Calu3 (cell line): ENCODE measurements at regions not wholly inside any gene's neighbourhood (a gene's known extent, or its start where the extent isn't known, plus 50 kb on each side); places are given as distances from the start of the nearest gene placed in this dataset.

ENCODE experiments used
- BruUV-seq: library from RNA; stranded (reverse); fragments of 400-500 nt; replicated peaks from 2 replicates; lab custom pipeline; 2021; lab: Mats Ljungman, UMichigan
- CTCF ChIA-PET: fragments of 300-600 bp; sonication (Branson Sonifier 250); formaldehyde crosslinking; loops from one replicate; lab custom pipeline; 2022; ENCODE audit warnings: antibody characterized with exemption; lab: Charles Lee
- DNase-seq: peaks from one replicate; pipeline ENCODE4 v3.0.0; 2022
- H3K27ac Mint-ChIP-seq: one replicate; pipeline ENCODE4 v1.8.0; 2022; ENCODE audit warnings: mixed read lengths; ENCODE audit not compliant: unreplicated experiment
- H3K27me3 Mint-ChIP-seq: one replicate; pipeline ENCODE4 v1.8.0; 2022; ENCODE audit warnings: mixed read lengths; ENCODE audit not compliant: unreplicated experiment
- H3K36me3 Mint-ChIP-seq: one replicate; pipeline ENCODE4 v1.8.0; 2022; ENCODE audit warnings: mild to moderate bottlenecking, moderate library complexity, mixed read lengths; ENCODE audit not compliant: insufficient read depth, unreplicated experiment
- H3K4me1 Mint-ChIP-seq: one replicate; pipeline ENCODE4 v1.8.0; 2022; ENCODE audit warnings: mild to moderate bottlenecking, low read depth, mixed read lengths; ENCODE audit not compliant: unreplicated experiment
- H3K4me3 Mint-ChIP-seq: one replicate; pipeline ENCODE4 v1.8.0; 2022; ENCODE audit warnings: mild to moderate bottlenecking, low read depth, moderate library complexity, mixed read lengths; ENCODE audit not compliant: unreplicated experiment
- H3K9me3 Mint-ChIP-seq: one replicate; pipeline ENCODE4 v1.8.0; 2022; ENCODE audit warnings: low read depth, mixed read lengths; ENCODE audit not compliant: unreplicated experiment
- CTCF ChIP-seq: fragments of 200-600 bp; IDR thresholded peaks from one replicate; pipeline ENCODE4 v1.8.0; 2022; ENCODE audit warnings: antibody characterized with exemption; ENCODE audit not compliant: unreplicated experiment
- intact Hi-C: fragments of 100-400 bp; cut with micrococcal nuclease; formaldehyde crosslinking; loops from one replicate; pipeline ENCODE4 v1.10.0; 2022; ENCODE audit not compliant: unreplicated experiment

DNA sequence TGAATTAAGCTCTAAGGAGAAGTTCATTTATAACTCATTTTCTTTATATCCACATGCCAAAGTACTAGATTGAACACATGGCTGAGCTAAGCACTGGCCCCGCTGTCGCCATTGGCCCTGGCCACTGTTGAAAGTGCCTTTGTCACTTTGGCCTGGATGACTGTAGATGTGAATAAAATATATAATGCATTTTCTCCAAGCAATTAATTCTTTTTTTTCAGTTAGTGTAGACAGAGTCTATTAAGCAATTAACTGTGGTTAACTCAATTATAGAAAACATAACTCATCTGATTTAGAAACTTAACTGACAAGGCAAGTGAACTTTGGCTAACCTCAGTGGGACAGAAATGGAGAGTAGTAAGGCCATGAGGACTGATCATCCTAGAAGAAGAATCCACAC, 965.6 kb downstream of the EFNB2 start:
- TF ChIP-seq CTCF = no peak
- Mint-ChIP-seq H3K36me3 (no peaks in the 10 kb centered on the region), H3K4me1 (no peaks in the 10 kb centered on the region), H3K4me3 (no peak overlapping the region), H3K27ac (no peak overlapping the region), H3K9me3 (no peaks in the 10 kb centered on the region), H3K27me3 (no peaks in the 10 kb centered on the region)
- CTCF ChIA-PET = no interaction called here
- no TSS peak for BruUV-seq
- DNase-seq = no peak
- intact Hi-C loops = no loop called here

- H3K4me3 Mint-ChIP-seq = no peak overlapping the region
- H3K9me3 Mint-ChIP-seq = no peaks in the 10 kb centered on the region
- DNase-seq = no peak
- BruUV-seq = no TSS peak
- H3K27me3 Mint-ChIP-seq = no peaks in the 10 kb centered on the region
- intact Hi-C loops = no loop called here
- no peaks in the 10 kb centered on the region for H3K4me1 Mint-ChIP-seq
- H3K36me3 Mint-ChIP-seq = no peaks in the 10 kb centered on the region
- TF ChIP-seq CTCF = no peak
- CTCF ChIA-PET = no interaction called here
- no peak overlapping the region for H3K27ac Mint-ChIP-seq
These were observed 967.4 kb downstream of the EFNB2 start for GRCh38 chr13:105567951-105568525.

GRCh38 chr13:105565136-105565727, 970.2 kb downstream of the EFNB2 start:
- BruUV-seq = no TSS peak
- Mint-ChIP-seq H3K9me3 (no peaks in the 10 kb centered on the region), H3K36me3 (no peaks in the 10 kb centered on the region), H3K27me3 (no peaks in the 10 kb centered on the region), H3K4me1 (no peaks in the 10 kb centered on the region), H3K27ac (no peak overlapping the region), H3K4me3 (no peak overlapping the region)
- CTCF ChIA-PET = no interaction called here
- no peak for TF ChIP-seq CTCF
- no peak for DNase-seq
- intact Hi-C loops = no loop called here

DNA sequence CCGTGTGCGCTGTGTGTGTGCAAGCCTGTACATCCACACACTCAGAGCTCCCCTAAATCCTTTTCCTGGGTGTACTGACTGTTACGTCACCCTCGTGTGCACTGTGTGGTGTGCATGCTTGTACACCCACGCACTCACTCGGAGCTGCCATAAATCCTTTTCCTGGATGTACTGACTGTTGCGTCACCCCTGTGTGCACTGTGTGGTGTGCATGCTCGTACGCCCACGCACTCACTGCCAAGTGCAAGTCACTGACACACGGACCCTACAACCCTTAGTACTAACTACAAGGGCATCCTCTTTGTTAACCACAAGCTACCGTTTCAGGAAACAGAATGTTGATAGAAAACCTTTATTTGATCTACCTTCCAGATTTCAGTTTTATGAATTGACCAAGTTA, 983.4 kb downstream of the EFNB2 start:
- H3K4me1 Mint-ChIP-seq = no peaks in the 10 kb centered on the region
- H3K27ac Mint-ChIP-seq = no peak overlapping the region
- CTCF ChIA-PET = no interaction called here
- no peak overlapping the region for H3K4me3 Mint-ChIP-seq
- H3K36me3 Mint-ChIP-seq = no peaks in the 10 kb centered on the region
- TF ChIP-seq CTCF = no peak
- intact Hi-C loops = no loop called here
- H3K9me3 Mint-ChIP-seq = no peaks in the 10 kb centered on the region
- no peak for DNase-seq
- H3K27me3 Mint-ChIP-seq = no peaks in the 10 kb centered on the region
- no TSS peak for BruUV-seq
